H9 (cell line): ENCODE measurements at regions not wholly inside any gene's neighbourhood (a gene's known extent, or its start where the extent isn't known, plus 50 kb on each side); places are given as distances from the start of the nearest gene placed in this dataset.

Experiments
- DNase-seq: peaks from one replicate; pipeline ENCODE4 v3.0.0-alpha.2; 2017
- H2AFZ ChIP-seq: one replicate; pipeline ENCODE4 v1.6.1; 2013; ENCODE audit warnings: mild to moderate bottlenecking, low read length, control low read depth, moderate library complexity
- H2AK5ac ChIP-seq: 2 replicates; pipeline ENCODE4 v1.6.1; 2013; ENCODE audit warnings: low read length, control low read depth, mixed read lengths; ENCODE audit not compliant: insufficient read length
- H2BK120ac ChIP-seq: one replicate; pipeline ENCODE4 v1.6.1; 2013; ENCODE audit warnings: low read depth, mild to moderate bottlenecking, low read length, control low read depth, inconsistent platforms; ENCODE audit not compliant: poor library complexity, severe bottlenecking
- H2BK12ac ChIP-seq: 2 replicates; pipeline ENCODE4 v1.6.1; 2013; ENCODE audit warnings: low read length, control low read depth, mixed read lengths, low read depth; ENCODE audit not compliant: insufficient read length
- H2BK15ac ChIP-seq: 2 replicates; pipeline ENCODE4 v1.6.1; 2013; ENCODE audit warnings: low read depth, low read length, control low read depth
- H2BK20ac ChIP-seq: one replicate; pipeline ENCODE4 v1.6.1; 2013; ENCODE audit warnings: low read depth, mild to moderate bottlenecking, low read length, control low read depth, inconsistent platforms; ENCODE audit not compliant: poor library complexity, severe bottlenecking
- H2BK5ac ChIP-seq: 2 replicates; pipeline ENCODE4 v1.6.1; 2013; ENCODE audit warnings: low read length, control low read depth, mixed read lengths; ENCODE audit not compliant: insufficient read length
- H3K14ac ChIP-seq: 2 replicates; pipeline ENCODE4 v1.6.1; 2013; ENCODE audit warnings: low read length, control low read depth; ENCODE audit not compliant: insufficient read depth
- H3K18ac ChIP-seq: 2 replicates; pipeline ENCODE4 v1.6.1; 2013; ENCODE audit warnings: low read depth, mild to moderate bottlenecking, mixed read lengths, low read length, control low read depth; ENCODE audit not compliant: insufficient read length
- H3K23ac ChIP-seq: 2 replicates; pipeline ENCODE4 v1.6.1; 2013; ENCODE audit warnings: low read length, control low read depth, mixed read lengths, low read depth; ENCODE audit not compliant: insufficient read length
- H3K23me2 ChIP-seq: 2 replicates; pipeline ENCODE4 v1.6.1; 2013; ENCODE audit warnings: low read depth, mild to moderate bottlenecking, mixed read lengths, low read length, control low read depth; ENCODE audit not compliant: insufficient read length, poor library complexity, severe bottlenecking
- H3K27ac ChIP-seq: 2 replicates; pipeline ENCODE4 v1.5.1; 2013; ENCODE audit warnings: low read length, control low read depth, mixed read lengths, low read depth; ENCODE audit not compliant: insufficient read length
- H3K27me3 ChIP-seq: 2 replicates; pipeline ENCODE4 v1.6.1; 2013; ENCODE audit warnings: low read length, control low read depth, inconsistent platforms; ENCODE audit not compliant: insufficient read depth
- H3K4ac ChIP-seq: 2 replicates; pipeline ENCODE4 v1.6.1; 2013; ENCODE audit warnings: low read depth, mild to moderate bottlenecking, control low read depth, inconsistent platforms, low read length, moderate library complexity
- H3K4me1 ChIP-seq: 2 replicates; pipeline ENCODE4 v1.6.1; 2013; ENCODE audit warnings: low read length, control low read depth, inconsistent platforms; ENCODE audit not compliant: insufficient read depth
- H3K4me2 ChIP-seq: 2 replicates; pipeline ENCODE4 v1.6.1; 2013; ENCODE audit warnings: low read length, control low read depth, mixed read lengths; ENCODE audit not compliant: insufficient read length, insufficient read depth
- H3K56ac ChIP-seq: 2 replicates; pipeline ENCODE4 v1.6.1; 2013; ENCODE audit warnings: low read depth, mild to moderate bottlenecking, mixed read lengths, low read length, control low read depth; ENCODE audit not compliant: insufficient read length
- H3K79me1 ChIP-seq: 2 replicates; pipeline ENCODE4 v1.6.1; 2013; ENCODE audit warnings: low read depth, mild to moderate bottlenecking, moderate library complexity, low read length, control low read depth, inconsistent platforms; ENCODE audit not compliant: insufficient read depth, poor library complexity, severe bottlenecking
- H3K79me2 ChIP-seq: 2 replicates; pipeline ENCODE4 v1.6.1; 2013; ENCODE audit warnings: low read length, control low read depth, inconsistent platforms; ENCODE audit not compliant: insufficient read depth
- H3K9ac ChIP-seq: 2 replicates; pipeline ENCODE4 v1.6.1; 2013; ENCODE audit warnings: low read length, control low read depth, mixed read lengths; ENCODE audit not compliant: insufficient read length; ENCODE audit errors: extremely low read depth
- H3K9me3 ChIP-seq: one replicate; pipeline ENCODE4 v1.6.1; 2013; ENCODE audit warnings: low read depth, low read length, inconsistent platforms; ENCODE audit not compliant: control insufficient read depth
- H3T11ph ChIP-seq: one replicate; pipeline ENCODE4 v1.6.1; 2013; ENCODE audit warnings: mild to moderate bottlenecking, low read length, control low read depth, inconsistent platforms
- H4K20me1 ChIP-seq: one replicate; pipeline ENCODE4 v1.6.1; 2013; ENCODE audit not compliant: control insufficient read depth, insufficient read length, insufficient read depth
- H4K5ac ChIP-seq: 2 replicates; pipeline ENCODE4 v1.6.1; 2013; ENCODE audit warnings: low read depth, mild to moderate bottlenecking, mixed read lengths, low read length, control low read depth; ENCODE audit not compliant: insufficient read length
- H4K8ac ChIP-seq: replicated peaks from 2 replicates; pipeline ENCODE4 v1.6.1; 2013; ENCODE audit warnings: low read length, control low read depth, mixed read lengths, low read depth; ENCODE audit not compliant: insufficient read length
- H4K91ac ChIP-seq: 2 replicates; pipeline ENCODE4 v1.6.1; 2013; ENCODE audit warnings: low read depth, mild to moderate bottlenecking, moderate library complexity, mixed read lengths, low read length, control low read depth; ENCODE audit not compliant: insufficient read length
- H3K27ac Mint-ChIP-seq, 3 experiments: 2 replicates in 2 of 3; 3 replicates in 1 of 3; pipeline ENCODE4 v1.8.0; 2020 to 2021; ENCODE audit warnings: mixed read lengths in 3 of 3, mild to moderate bottlenecking in 1 of 3, moderate library complexity in 1 of 3
- H3K27me3 Mint-ChIP-seq: 2 replicates; pipeline ENCODE4 v1.8.0; 2021; ENCODE audit warnings: low read depth, mild to moderate bottlenecking, moderate library complexity, mixed read lengths
- H3K36me3 Mint-ChIP-seq, 3 experiments: 2 replicates in 2 of 3; 3 replicates in 1 of 3; pipeline ENCODE4 v1.8.0; 2020 to 2021; ENCODE audit warnings: low read depth in 3 of 3, mixed read lengths in 3 of 3; ENCODE audit not compliant: insufficient read depth in 1 of 3
- H3K4me1 Mint-ChIP-seq, 2 experiments: 2 replicates each; pipeline ENCODE4 v1.8.0; 2020; ENCODE audit warnings: mixed read lengths in 2 of 2
- H3K4me3 Mint-ChIP-seq, 2 experiments: 2 replicates in 1 of 2; 3 replicates in 1 of 2; pipeline ENCODE4 v1.8.0; 2020 to 2021; ENCODE audit warnings: mild to moderate bottlenecking in 2 of 2, mixed read lengths in 2 of 2, moderate library complexity in 1 of 2
- H3K9me3 Mint-ChIP-seq, 2 experiments: 2 replicates in 1 of 2; 3 replicates in 1 of 2; pipeline ENCODE4 v1.8.0; 2020; ENCODE audit warnings: mild to moderate bottlenecking in 2 of 2, mixed read lengths in 2 of 2, moderate library complexity in 1 of 2
- CTCF ChIP-seq: fragments of 200-600 bp; sonication (generic); conservative IDR thresholded peaks from 3 replicates; pipeline ENCODE4 v1.8.0; 2021; ENCODE audit warnings: antibody characterized with exemption, mild to moderate bottlenecking
- WGBS: extraction: QIAGEN DNeasy Blood & Tissue Kit; methylation state at CpG from one replicate; pipeline ENCODE4 v1.1.7; 2013; ENCODE audit warnings: missing lambda C conversion rate, low lambda C conversion rate, mixed read lengths; ENCODE audit not compliant: insufficient read length; ENCODE audit errors: extremely low coverage; 5-methylcytosine and 5-hydroxymethylcytosine counted together

GRCh38 chrX:140132937-140133336 lies 167.6 kb upstream of the CXorf66 start:
- peak overlapping the region in 1 of 2 experiments; percentile 27; a peak in 1 of 5 replicates for H3K4me3 Mint-ChIP-seq
- H3K27me3 Mint-ChIP-seq, result no peaks in the 10 kb centered on the region
- peaks cover 15 to 23% of the 10 kb centered on the region in 2 experiments for H3K9me3 Mint-ChIP-seq
- no peaks in the 10 kb centered on the region for H3K23me2 ChIP-seq
- H3K79me1 ChIP-seq, result no peaks in the 10 kb centered on the region
- no peak overlapping the region for H2AFZ ChIP-seq
- H2BK20ac ChIP-seq, result no peak overlapping the region
- H3K9me3 ChIP-seq, result no peaks in the 10 kb centered on the region
- H3T11ph ChIP-seq, result no peak overlapping the region
- H3K4me1 Mint-ChIP-seq, result peaks cover 13 to 18% of the 10 kb centered on the region in 2 experiments
- no peak overlapping the region for H3K23ac ChIP-seq
- H2AK5ac ChIP-seq, result no peak overlapping the region
- H3K9ac ChIP-seq, result no peak overlapping the region
- DNase-seq, result no peak
- H3K4me1 ChIP-seq, result no peaks in the 10 kb centered on the region
- H2BK12ac ChIP-seq, result no peak overlapping the region
- H4K8ac ChIP-seq, result no peak overlapping the region
- no peak overlapping the region for H2BK5ac ChIP-seq
- no peak overlapping the region for H3K56ac ChIP-seq
- no peak overlapping the region for H4K5ac ChIP-seq
- no peak overlapping the region for H3K4ac ChIP-seq
- no peak overlapping the region for H2BK120ac ChIP-seq
- peaks cover 5 to 22% (median 10%) of the 10 kb centered on the region in 3 experiments; a peak in 5 of 7 replicates for H3K36me3 Mint-ChIP-seq
- no peak overlapping the region for H3K14ac ChIP-seq
- WGBS, result no CpG with 5 or more reads among the region's 2 CpGs
- no peaks in the 10 kb centered on the region for H3K79me2 ChIP-seq
- H4K20me1 ChIP-seq, result no peaks in the 10 kb centered on the region
- no peak overlapping the region for H3K27ac ChIP-seq
- no peak overlapping the region for H2BK15ac ChIP-seq
- peak overlapping the region; percentile 91 to 98 (median 97) for H3K27ac Mint-ChIP-seq
- H3K4me2 ChIP-seq, result no peak overlapping the region
- no peak overlapping the region for H4K91ac ChIP-seq
- no peak for TF ChIP-seq CTCF
- H3K27me3 ChIP-seq, result no peaks in the 10 kb centered on the region
- no peak overlapping the region for H3K18ac ChIP-seq
